ENCODE measurements at regions not wholly inside any gene's neighbourhood (a gene's known extent, or its start where the extent isn't known, plus 50 kb on each side); places are given as distances from the start of the nearest gene placed in this dataset.
"Not testable (repeated sequence)": the region's sequence is repeated elsewhere in the genome, so short reads cannot be mapped to it uniquely, and the experiment has no call there.

- no peak for TF ChIP-seq POLR2A (IDR thresholded peaks at IDR 0.05; ENCODE audit: low read depth, low read length)
- no peak for FAIRE-seq
- no peak for DNase-seq (ENCODE audit: insufficient read length, low spot score)
Observed at GRCh38 chr20:30419466-30419865, 838.0 kb upstream of the DEFB115 start.

GRCh38 chr20:30419871-30420420 lies 837.5 kb upstream of the DEFB115 start:
- DNase-seq (ENCODE audit: insufficient read length, low spot score); FAIRE-seq: not testable (repeated sequence)

Measured in H54 (cell line).